Neural progenitor cell (in vitro differentiated cells): ENCODE measurements at regions not wholly inside any gene's neighbourhood (a gene's known extent, or its start where the extent isn't known, plus 50 kb on each side); places are given as distances from the start of the nearest gene placed in this dataset.

Experiments
- DNase-seq: peaks from one replicate; pipeline ENCODE4 v3.0.0-alpha.2; 2016; ENCODE audit warnings: low spot score
- H2AFZ ChIP-seq: fragments of 200-600 bp; sonication (generic); replicated peaks from 2 replicates; pipeline ENCODE4 v1.6.1; 2016; ENCODE audit warnings: antibody characterized with exemption
- H3F3A ChIP-seq: fragments of 200-600 bp; sonication (generic); 2 replicates; pipeline ENCODE4 v1.6.1; 2016; ENCODE audit warnings: antibody characterized with exemption, low read depth
- H3K27ac ChIP-seq: fragments of 200-600 bp; sonication (generic); 2 replicates; pipeline ENCODE4 v1.5.1; 2016; ENCODE audit warnings: mild to moderate bottlenecking
- H3K27me3 ChIP-seq: fragments of 200-600 bp; sonication (generic); 2 replicates; pipeline ENCODE4 v1.6.1; 2016; ENCODE audit warnings: mild to moderate bottlenecking, moderate library complexity
- H3K36me3 ChIP-seq: fragments of 200-600 bp; sonication (generic); 2 replicates; pipeline ENCODE4 v1.5.1; 2016
- H3K4me1 ChIP-seq: fragments of 200-600 bp; sonication (generic); 2 replicates; pipeline ENCODE4 v1.6.1; 2016; ENCODE audit warnings: mixed run types
- H3K4me2 ChIP-seq: fragments of 200-600 bp; sonication (generic); 2 replicates; pipeline ENCODE4 v1.6.1; 2016
- H3K4me3 ChIP-seq: fragments of 200-600 bp; sonication (generic); 2 replicates; pipeline ENCODE4 v1.5.1; 2016
- H3K79me2 ChIP-seq: fragments of 200-600 bp; sonication (generic); 2 replicates; pipeline ENCODE4 v1.6.1; 2016; ENCODE audit warnings: low read depth
- H3K9ac ChIP-seq: fragments of 200-600 bp; sonication (generic); 2 replicates; pipeline ENCODE4 v1.6.1; 2016
- H3K9me3 ChIP-seq: fragments of 200-600 bp; sonication (generic); 2 replicates; pipeline ENCODE4 v1.5.1; 2016; ENCODE audit warnings: low read depth
- H4K20me1 ChIP-seq: fragments of 200-600 bp; sonication (generic); 2 replicates; pipeline ENCODE4 v1.6.1; 2016; ENCODE audit warnings: low read depth
- H3K27ac Mint-ChIP-seq: 3 replicates; pipeline ENCODE4 v1.8.0; 2021; ENCODE audit warnings: mixed read lengths
- H3K27me3 Mint-ChIP-seq: 2 replicates; pipeline ENCODE4 v1.8.0; 2022; ENCODE audit warnings: low read depth, mild to moderate bottlenecking, inconsistent platforms, moderate library complexity, mixed read lengths; ENCODE audit not compliant: insufficient read depth
- H3K36me3 Mint-ChIP-seq: 3 replicates; pipeline ENCODE4 v1.8.0; 2021; ENCODE audit warnings: mixed read lengths
- H3K4me1 Mint-ChIP-seq: 3 replicates; pipeline ENCODE4 v1.8.0; 2021; ENCODE audit warnings: mixed read lengths
- H3K4me3 Mint-ChIP-seq: 3 replicates; pipeline ENCODE4 v1.8.0; 2021; ENCODE audit warnings: mild to moderate bottlenecking, moderate library complexity, mixed read lengths
- H3K9me3 Mint-ChIP-seq: 3 replicates; pipeline ENCODE4 v1.8.0; 2020; ENCODE audit warnings: mixed read lengths
- EZH2 ChIP-seq: fragments of 200-600 bp; sonication (generic); IDR thresholded peaks from 2 replicates; pipeline ENCODE4 v1.6.1; 2017; ENCODE audit warnings: antibody characterized with exemption, mild to moderate bottlenecking, moderate library complexity
- EZH2phosphoT487 ChIP-seq: fragments of 200-600 bp; sonication (generic); IDR thresholded peaks from 2 replicates; pipeline ENCODE4 v1.6.1; 2017; ENCODE audit warnings: antibody characterized with exemption
- TF ChIP-seq, protein P1 (sequence below): fragments of 200-600 bp; sonication (generic); IDR thresholded peaks from 2 replicates; pipeline ENCODE4 v1.5.1; 2017; ENCODE audit warnings: antibody characterized with exemption, mild to moderate bottlenecking

DNA sequence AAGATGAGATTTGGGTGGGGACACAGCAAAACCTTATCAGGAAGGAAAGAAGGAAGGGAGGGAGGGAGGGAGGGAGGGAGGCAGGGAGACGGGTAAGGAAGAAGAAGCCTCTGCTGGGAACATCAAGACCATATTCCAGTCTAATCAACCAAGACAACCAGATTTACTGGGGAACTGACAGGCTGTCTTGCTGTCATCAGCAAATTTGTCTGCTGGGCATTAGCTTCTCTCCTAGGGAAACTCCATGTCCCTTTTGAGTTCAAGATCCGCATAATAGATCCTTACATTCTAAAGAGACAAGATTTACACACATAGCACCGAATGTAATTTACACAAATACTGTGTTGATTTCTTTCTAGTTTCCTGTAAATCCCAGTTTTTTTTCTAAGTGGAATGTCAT is 1618.9 kb upstream of the ZEB2 start:
- H3K27ac ChIP-seq: no peak overlapping the region
- H3K27me3 ChIP-seq: no peaks in the 10 kb centered on the region
- DNase-seq: no peak
- Mint-ChIP-seq H3K9me3 (no peaks in the 10 kb centered on the region), H3K4me1 (no peaks in the 10 kb centered on the region), H3K36me3 (no peaks in the 10 kb centered on the region), H3K27ac (no peak overlapping the region), H3K27me3 (no peaks in the 10 kb centered on the region), H3K4me3 (no peak overlapping the region)
- H3K4me1 ChIP-seq: peaks cover 7% of the 10 kb centered on the region
- no peaks in the 10 kb centered on the region for H4K20me1 ChIP-seq
- H3K9me3 ChIP-seq: no peaks in the 10 kb centered on the region
- H3K4me2 ChIP-seq: no peak overlapping the region
- no peak overlapping the region for H3K4me3 ChIP-seq
- TF ChIP-seq, protein P1, sequence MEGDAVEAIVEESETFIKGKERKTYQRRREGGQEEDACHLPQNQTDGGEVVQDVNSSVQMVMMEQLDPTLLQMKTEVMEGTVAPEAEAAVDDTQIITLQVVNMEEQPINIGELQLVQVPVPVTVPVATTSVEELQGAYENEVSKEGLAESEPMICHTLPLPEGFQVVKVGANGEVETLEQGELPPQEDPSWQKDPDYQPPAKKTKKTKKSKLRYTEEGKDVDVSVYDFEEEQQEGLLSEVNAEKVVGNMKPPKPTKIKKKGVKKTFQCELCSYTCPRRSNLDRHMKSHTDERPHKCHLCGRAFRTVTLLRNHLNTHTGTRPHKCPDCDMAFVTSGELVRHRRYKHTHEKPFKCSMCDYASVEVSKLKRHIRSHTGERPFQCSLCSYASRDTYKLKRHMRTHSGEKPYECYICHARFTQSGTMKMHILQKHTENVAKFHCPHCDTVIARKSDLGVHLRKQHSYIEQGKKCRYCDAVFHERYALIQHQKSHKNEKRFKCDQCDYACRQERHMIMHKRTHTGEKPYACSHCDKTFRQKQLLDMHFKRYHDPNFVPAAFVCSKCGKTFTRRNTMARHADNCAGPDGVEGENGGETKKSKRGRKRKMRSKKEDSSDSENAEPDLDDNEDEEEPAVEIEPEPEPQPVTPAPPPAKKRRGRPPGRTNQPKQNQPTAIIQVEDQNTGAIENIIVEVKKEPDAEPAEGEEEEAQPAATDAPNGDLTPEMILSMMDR: no peak
- TF ChIP-seq EZH2 (no peak), EZH2phosphoT487 (no peak)
- H2AFZ ChIP-seq: no peak overlapping the region
- H3F3A ChIP-seq: peaks cover 9% of the 10 kb centered on the region
- H3K36me3 ChIP-seq: no peaks in the 10 kb centered on the region
- H3K9ac ChIP-seq: no peak overlapping the region
- H3K79me2 ChIP-seq: no peaks in the 10 kb centered on the region

DNA sequence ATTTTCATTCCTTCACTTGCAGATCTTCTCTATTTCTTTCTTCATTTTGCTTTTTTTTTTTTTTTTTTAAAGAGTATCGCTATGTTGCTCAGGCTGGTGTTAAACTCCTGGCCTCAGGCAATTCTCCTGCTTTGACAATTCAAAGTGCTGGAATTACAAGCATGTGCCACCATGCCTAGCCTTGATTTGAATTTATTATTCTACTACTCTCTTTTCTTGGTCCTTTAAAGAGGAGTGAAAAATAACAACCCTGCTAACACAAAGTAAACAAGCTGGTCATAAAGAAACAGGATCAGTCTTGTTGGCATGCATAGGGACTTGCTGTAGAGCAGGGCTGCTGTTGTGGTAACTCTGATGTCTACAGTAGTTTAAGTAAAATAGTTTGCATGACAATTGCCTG is 1615.3 kb upstream of the ZEB2 start:
- H3K27me3 Mint-ChIP-seq: no peaks in the 10 kb centered on the region
- DNase-seq: no peak
- H3K27ac Mint-ChIP-seq: no peak overlapping the region

DNA sequence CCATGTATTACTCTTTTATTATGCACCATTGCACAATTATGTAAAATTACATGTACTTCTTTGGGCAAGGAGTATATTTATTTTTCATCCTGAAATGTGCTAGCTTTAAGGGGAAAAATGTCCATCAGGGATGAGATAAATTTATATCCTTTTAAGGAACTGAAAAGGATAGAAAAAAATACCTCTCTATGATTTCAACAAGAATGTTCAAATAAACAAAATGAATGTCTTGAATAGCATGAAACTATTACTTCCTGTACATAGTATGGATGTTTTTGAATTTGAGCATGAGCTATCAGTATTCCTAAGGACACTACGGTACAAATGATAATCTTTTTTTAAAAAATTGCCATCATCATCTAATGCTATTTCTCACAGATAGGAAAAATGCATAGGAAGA is 1611.9 kb upstream of the ZEB2 start:
- Histone ChIP-seq H3K79me2 (no peaks in the 10 kb centered on the region), H3K27ac (no peak overlapping the region), H3K4me1 (peaks cover 17% of the 10 kb centered on the region), H3K9ac (no peak overlapping the region), H3K27me3 (no peaks in the 10 kb centered on the region), H4K20me1 (no peaks in the 10 kb centered on the region), H3K4me3 (no peak overlapping the region), H3K36me3 (no peaks in the 10 kb centered on the region), H2AFZ (no peak overlapping the region), H3K4me2 (no peak overlapping the region), H3K9me3 (peaks cover 4% of the 10 kb centered on the region), H3F3A (peaks cover 15% of the 10 kb centered on the region)
- no peak overlapping the region for H3K4me3 Mint-ChIP-seq
- TF ChIP-seq, protein P1: no peak
- TF ChIP-seq EZH2phosphoT487 (no peak), EZH2 (no peak)
- H3K27me3 Mint-ChIP-seq: no peaks in the 10 kb centered on the region
- no peak overlapping the region for H3K27ac Mint-ChIP-seq
- H3K4me1 Mint-ChIP-seq: no peaks in the 10 kb centered on the region
- DNase-seq: no peak
- peaks cover 3% of the 10 kb centered on the region for H3K9me3 Mint-ChIP-seq
- no peaks in the 10 kb centered on the region for H3K36me3 Mint-ChIP-seq

More for the DNA sequence above, 1615.3 kb upstream of the ZEB2 start:
- H3K27me3 ChIP-seq: no peaks in the 10 kb centered on the region
- H3K79me2 ChIP-seq: no peaks in the 10 kb centered on the region
- no peaks in the 10 kb centered on the region for H4K20me1 ChIP-seq
- peaks cover 17% of the 10 kb centered on the region for H3K4me1 ChIP-seq
- Mint-ChIP-seq H3K36me3 (no peaks in the 10 kb centered on the region), H3K4me1 (no peaks in the 10 kb centered on the region), H3K9me3 (no peaks in the 10 kb centered on the region), H3K4me3 (no peak overlapping the region)
- H3K4me2 ChIP-seq: no peak overlapping the region
- TF ChIP-seq EZH2: no peak
- TF ChIP-seq EZH2phosphoT487: no peak
- TF ChIP-seq, protein P1: no peak
- no peak overlapping the region for H3K9ac ChIP-seq
- no peak overlapping the region for H3K27ac ChIP-seq
- no peaks in the 10 kb centered on the region for H3K9me3 ChIP-seq
- H2AFZ ChIP-seq: no peak overlapping the region
- no peak overlapping the region for H3K4me3 ChIP-seq
- no peaks in the 10 kb centered on the region for H3K36me3 ChIP-seq
- peaks cover 15% of the 10 kb centered on the region for H3F3A ChIP-seq

DNA sequence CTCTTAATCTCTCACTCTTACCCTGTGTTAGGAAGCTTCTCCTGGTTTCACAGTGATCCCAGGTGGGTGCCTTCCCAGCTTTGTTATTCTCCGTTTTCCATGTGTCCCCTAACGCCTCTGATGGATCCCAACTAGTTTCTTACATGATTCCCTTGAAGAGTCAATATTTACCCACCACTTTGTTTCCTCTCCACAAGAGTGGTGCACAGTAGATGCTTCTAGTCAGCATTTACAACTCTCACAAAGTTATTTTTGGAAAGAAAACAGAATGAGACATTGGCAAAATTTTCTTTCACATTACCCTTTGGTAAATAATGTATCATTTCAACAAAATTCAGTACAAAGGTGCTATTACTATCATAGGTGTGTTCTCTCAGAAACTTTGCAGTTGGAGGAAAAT is 1611.1 kb upstream of the ZEB2 start:
- Mint-ChIP-seq H3K27ac (no peak overlapping the region), H3K4me3 (no peak overlapping the region), H3K27me3 (no peaks in the 10 kb centered on the region), H3K9me3 (peaks cover 3% of the 10 kb centered on the region), H3K36me3 (no peaks in the 10 kb centered on the region), H3K4me1 (no peaks in the 10 kb centered on the region)
- no peak for DNase-seq
- H3K9ac ChIP-seq: no peak overlapping the region
- H4K20me1 ChIP-seq: no peaks in the 10 kb centered on the region
- H3F3A ChIP-seq: peaks cover 15% of the 10 kb centered on the region
- H2AFZ ChIP-seq: no peak overlapping the region
- peaks cover 4% of the 10 kb centered on the region for H3K9me3 ChIP-seq
- no peaks in the 10 kb centered on the region for H3K36me3 ChIP-seq
- no peak overlapping the region for H3K27ac ChIP-seq
- H3K79me2 ChIP-seq: no peaks in the 10 kb centered on the region
- no peaks in the 10 kb centered on the region for H3K27me3 ChIP-seq
- TF ChIP-seq EZH2phosphoT487 (no peak), EZH2 (no peak)
- TF ChIP-seq, protein P1: no peak
- H3K4me3 ChIP-seq: no peak overlapping the region
- H3K4me2 ChIP-seq: no peak overlapping the region
- H3K4me1 ChIP-seq: peaks cover 17% of the 10 kb centered on the region
